Activated CD8-positive, alpha-beta T cell treated with anti-CD3 and anti-CD28 coated beads, Interleukin-2, amount 10 ng/mL, durations not matched to agents 7 days and 5 days (primary cell): ENCODE measurements at regions not wholly inside any gene's neighbourhood (a gene's known extent, or its start where the extent isn't known, plus 50 kb on each side); places are given as distances from the start of the nearest gene placed in this dataset.

Source experiments
- ATAC-seq: fragments of 150-1000 bp; cut with Tn5 transposase; one replicate; pipeline ENCODE4 v1.10.0; 2021; ENCODE audit warnings: moderate library complexity
- CTCF ChIA-PET: fragments of 350-600 bp; sonication (Branson Sonifier 250); formaldehyde crosslinking; loops from one replicate; lab custom pipeline; 2021; ENCODE audit warnings: antibody characterized with exemption; lab: Charles Lee
- POLR2A ChIA-PET: fragments of 350-600 bp; sonication (Branson Sonifier 250); formaldehyde crosslinking; loops from one replicate; lab custom pipeline; 2021; ENCODE audit warnings: antibody characterized with exemption; lab: Charles Lee
- DNase-seq: peaks from one replicate; pipeline ENCODE4 v3.0.0-alpha.2; 2020
- H3K27ac Mint-ChIP-seq: one replicate; pipeline ENCODE4 v1.8.0; 2021; ENCODE audit warnings: mild to moderate bottlenecking, mixed read lengths
- H3K27me3 Mint-ChIP-seq: one replicate; pipeline ENCODE4 v1.8.0; 2021; ENCODE audit warnings: low read depth, mixed read lengths
- H3K36me3 Mint-ChIP-seq: one replicate; pipeline ENCODE4 v1.8.0; 2021; ENCODE audit warnings: low read depth, mixed read lengths
- H3K4me1 Mint-ChIP-seq: one replicate; pipeline ENCODE4 v1.8.0; 2021; ENCODE audit warnings: low read depth, mixed read lengths
- H3K4me3 Mint-ChIP-seq: one replicate; pipeline ENCODE4 v1.8.0; 2021; ENCODE audit warnings: mild to moderate bottlenecking, mixed read lengths
- H3K9me3 Mint-ChIP-seq: one replicate; pipeline ENCODE4 v1.8.0; 2022; ENCODE audit warnings: mixed read lengths; ENCODE audit not compliant: insufficient read depth

- POLR2A ChIA-PET: no interaction called here
- Mint-ChIP-seq H3K27me3 (no peaks in the 10 kb centered on the region), H3K4me1 (no peaks in the 10 kb centered on the region), H3K36me3 (no peaks in the 10 kb centered on the region), H3K27ac (no peak overlapping the region), H3K4me3 (no peak overlapping the region), H3K9me3 (no peaks in the 10 kb centered on the region)
- CTCF ChIA-PET: no interaction called here
- ATAC-seq (no peak), DNase-seq (no peak)
Observed at GRCh38 chr10:35924759-35925158, 282.7 kb upstream of the FZD8 start.

GRCh38 chr10:35922876-35923600 lies 280.9 kb upstream of the FZD8 start:
- ATAC-seq (no peak), DNase-seq (no peak)
- Mint-ChIP-seq H3K4me1 (no peaks in the 10 kb centered on the region), H3K36me3 (no peaks in the 10 kb centered on the region), H3K27me3 (no peaks in the 10 kb centered on the region), H3K9me3 (no peaks in the 10 kb centered on the region), H3K27ac (no peak overlapping the region), H3K4me3 (no peak overlapping the region)
- ChIA-PET CTCF (no interaction called here), POLR2A (no interaction called here)

GRCh38 chr10:35921866-35922350 lies 279.8 kb upstream of the FZD8 start:
- DNase-seq (no peak), ATAC-seq (no peak)
- ChIA-PET POLR2A (no interaction called here), CTCF (no interaction called here)
- Mint-ChIP-seq H3K4me1 (no peaks in the 10 kb centered on the region), H3K27ac (no peak overlapping the region), H3K4me3 (no peak overlapping the region), H3K9me3 (no peaks in the 10 kb centered on the region), H3K27me3 (no peaks in the 10 kb centered on the region), H3K36me3 (no peaks in the 10 kb centered on the region)

- POLR2A ChIA-PET: no interaction called here
- CTCF ChIA-PET: no interaction called here
- DNase-seq: no peak
- no peak for ATAC-seq
- Mint-ChIP-seq H3K4me1 (no peaks in the 10 kb centered on the region), H3K4me3 (no peak overlapping the region), H3K9me3 (no peaks in the 10 kb centered on the region), H3K27ac (no peak overlapping the region), H3K27me3 (no peaks in the 10 kb centered on the region), H3K36me3 (no peaks in the 10 kb centered on the region)
Observed at GRCh38 chr10:35916791-35917190, 274.7 kb upstream of the FZD8 start.

GRCh38 chr10:35913628-35914027 lies 271.5 kb upstream of the FZD8 start:
- DNase-seq (no peak), ATAC-seq (no peak)
- Mint-ChIP-seq H3K27ac (no peak overlapping the region), H3K27me3 (no peaks in the 10 kb centered on the region), H3K4me1 (no peaks in the 10 kb centered on the region), H3K4me3 (no peak overlapping the region), H3K36me3 (no peaks in the 10 kb centered on the region), H3K9me3 (no peaks in the 10 kb centered on the region)
- POLR2A ChIA-PET: no interaction called here
- CTCF ChIA-PET: no interaction called here

- Mint-ChIP-seq H3K4me3 (no peak overlapping the region), H3K4me1 (no peaks in the 10 kb centered on the region), H3K36me3 (no peaks in the 10 kb centered on the region), H3K27ac (no peak overlapping the region), H3K27me3 (no peaks in the 10 kb centered on the region), H3K9me3 (no peaks in the 10 kb centered on the region)
- POLR2A ChIA-PET: interaction anchor here (0.6 kb wide), 1 partner anchor 531 kb away, joined by 3 read pairs; no protein-coding TSS in a partner anchor
- ATAC-seq (no peak), DNase-seq (no peak)
- CTCF ChIA-PET: no interaction called here
Observed at GRCh38 chr10:35912615-35913569, 270.8 kb upstream of the FZD8 start.

- H3K4me3 Mint-ChIP-seq: no peak overlapping the region
- ChIA-PET CTCF (no interaction called here), POLR2A (no interaction called here)
- no peak overlapping the region for H3K27ac Mint-ChIP-seq
- H3K36me3 Mint-ChIP-seq: no peaks in the 10 kb centered on the region
- H3K4me1 Mint-ChIP-seq: no peaks in the 10 kb centered on the region
- H3K27me3 Mint-ChIP-seq: no peaks in the 10 kb centered on the region
- ATAC-seq: no peak
- no peaks in the 10 kb centered on the region for H3K9me3 Mint-ChIP-seq
- no peak for DNase-seq
Observed at GRCh38 chr10:35911954-35912353, 269.9 kb upstream of the FZD8 start.

GRCh38 chr10:35911233-35911632 lies 269.1 kb upstream of the FZD8 start:
- H3K4me3 Mint-ChIP-seq: no peak overlapping the region
- H3K4me1 Mint-ChIP-seq: no peaks in the 10 kb centered on the region
- DNase-seq (no peak), ATAC-seq (no peak)
- ChIA-PET POLR2A (no interaction called here), CTCF (no interaction called here)
- no peaks in the 10 kb centered on the region for H3K36me3 Mint-ChIP-seq
- H3K9me3 Mint-ChIP-seq: no peaks in the 10 kb centered on the region
- H3K27me3 Mint-ChIP-seq: no peaks in the 10 kb centered on the region
- no peak overlapping the region for H3K27ac Mint-ChIP-seq

- no peaks in the 10 kb centered on the region for H3K36me3 Mint-ChIP-seq
- CTCF ChIA-PET: no interaction called here
- no peak overlapping the region for H3K4me3 Mint-ChIP-seq
- H3K9me3 Mint-ChIP-seq: no peaks in the 10 kb centered on the region
- no peaks in the 10 kb centered on the region for H3K4me1 Mint-ChIP-seq
- no peak for ATAC-seq
- POLR2A ChIA-PET: no interaction called here
- H3K27ac Mint-ChIP-seq: no peak overlapping the region
- DNase-seq: no peak
- no peaks in the 10 kb centered on the region for H3K27me3 Mint-ChIP-seq
Observed at GRCh38 chr10:35910234-35910633, 268.1 kb upstream of the FZD8 start.

GRCh38 chr10:35909121-35909720 lies 267.1 kb upstream of the FZD8 start:
- Mint-ChIP-seq H3K36me3 (no peaks in the 10 kb centered on the region), H3K27me3 (no peaks in the 10 kb centered on the region), H3K4me1 (no peaks in the 10 kb centered on the region), H3K9me3 (no peaks in the 10 kb centered on the region), H3K27ac (no peak overlapping the region), H3K4me3 (no peak overlapping the region)
- POLR2A ChIA-PET: no interaction called here
- CTCF ChIA-PET: interaction anchor here (1.0 kb wide), 1 partner anchor 11 kb away, joined by 3 read pairs; no protein-coding TSS in a partner anchor
- ATAC-seq (no peak), DNase-seq (no peak)

- CTCF ChIA-PET: no interaction called here
- Mint-ChIP-seq H3K4me3 (no peak overlapping the region), H3K36me3 (no peaks in the 10 kb centered on the region), H3K27me3 (no peaks in the 10 kb centered on the region), H3K27ac (no peak overlapping the region), H3K9me3 (no peaks in the 10 kb centered on the region), H3K4me1 (no peaks in the 10 kb centered on the region)
- POLR2A ChIA-PET: no interaction called here
- ATAC-seq: no peak
- no peak for DNase-seq
Observed at GRCh38 chr10:35908451-35908850, 266.4 kb upstream of the FZD8 start.

GRCh38 chr10:35907548-35907947 lies 265.5 kb upstream of the FZD8 start:
- Mint-ChIP-seq H3K4me1 (no peaks in the 10 kb centered on the region), H3K27ac (no peak overlapping the region), H3K27me3 (no peaks in the 10 kb centered on the region), H3K36me3 (no peaks in the 10 kb centered on the region), H3K4me3 (no peak overlapping the region), H3K9me3 (no peaks in the 10 kb centered on the region)
- ATAC-seq: no peak
- DNase-seq: no peak
- ChIA-PET CTCF (no interaction called here), POLR2A (no interaction called here)
